Stimulated activated CD8-positive, alpha-beta memory T cell treated with anti-CD3 and anti-CD28 coated beads, Interleukin-12 subunit alpha, Interleukin-12 subunit beta, amount 100 ng/mL, for 1 hour (primary cell): ENCODE measurements at regions not wholly inside any gene's neighbourhood (a gene's known extent, or its start where the extent isn't known, plus 50 kb on each side); places are given as distances from the start of the nearest gene placed in this dataset.

Experiments
- DNase-seq: peaks from one replicate; pipeline ENCODE4 v3.0.0-alpha.2; 2020; ENCODE audit warnings: low read depth

- no peak for DNase-seq
These were observed 236.8 kb upstream of the MVB12B start for GRCh38 chr9:126089789-126090188.

GRCh38 chr9:126093771-126094170, 232.9 kb upstream of the MVB12B start:
- no peak for DNase-seq

- DNase-seq = no peak
These were observed 231.0 kb upstream of the MVB12B start for GRCh38 chr9:126095546-126096190.

GRCh38 chr9:126096340-126096739, 230.3 kb upstream of the MVB12B start:
- no peak for DNase-seq

- no peak for DNase-seq
These were observed 228.9 kb upstream of the MVB12B start for GRCh38 chr9:126097679-126098078.

- DNase-seq = no peak
These were observed 220.2 kb upstream of the MVB12B start for GRCh38 chr9:126106404-126106803.

- no peak for DNase-seq
These were observed 218.9 kb upstream of the MVB12B start for GRCh38 chr9:126107693-126108092.

GRCh38 chr9:126108240-126108639, 218.4 kb upstream of the MVB12B start:
- no peak for DNase-seq

- no peak for DNase-seq
These were observed 217.1 kb upstream of the MVB12B start for GRCh38 chr9:126109575-126109974.

GRCh38 chr9:126111556-126111955, 215.1 kb upstream of the MVB12B start:
- DNase-seq = no peak

- no peak for DNase-seq
These were observed 214.4 kb upstream of the MVB12B start for GRCh38 chr9:126112135-126112720.

- DNase-seq = no peak
These were observed 213.5 kb upstream of the MVB12B start for GRCh38 chr9:126113176-126113575.

- DNase-seq = no peak
These were observed 212.7 kb upstream of the MVB12B start for GRCh38 chr9:126113756-126114408.

- DNase-seq = no peak
These were observed 212.2 kb upstream of the MVB12B start for GRCh38 chr9:126114409-126114760.

GRCh38 chr9:126114850-126115460, 211.7 kb upstream of the MVB12B start:
- no peak for DNase-seq

- DNase-seq = no peak
These were observed 210.1 kb upstream of the MVB12B start for GRCh38 chr9:126116351-126117157.

GRCh38 chr9:126117158-126117425, 209.5 kb upstream of the MVB12B start:
- no peak for DNase-seq

- no peak for DNase-seq
These were observed 209.0 kb upstream of the MVB12B start for GRCh38 chr9:126117631-126118030.

- DNase-seq = no peak
These were observed 206.9 kb upstream of the MVB12B start for GRCh38 chr9:126119731-126120130.

GRCh38 chr9:126122901-126123616, 203.6 kb upstream of the MVB12B start:
- no peak for DNase-seq

GRCh38 chr9:126123927-126124326, 202.7 kb upstream of the MVB12B start:
- DNase-seq = no peak

- DNase-seq = no peak
These were observed 201.5 kb upstream of the MVB12B start for GRCh38 chr9:126125177-126125576.
